Tibial nerve (tissue), 4 donors: ENCODE measurements at regions not wholly inside any gene's neighbourhood (a gene's known extent, or its start where the extent isn't known, plus 50 kb on each side); places are given as distances from the start of the nearest gene placed in this dataset.

ENCODE experiments used
- DNase-seq, 2 donors: peaks; one replicate each; pipeline ENCODE4 v3.0.0-alpha.2; 2019; ENCODE audit warnings: low spot score in 2 of 2
- H3K27ac ChIP-seq, 4 donors: fragments of 200-600 bp; sonication (generic) in 3 of 4; one replicate each; pipeline ENCODE4 v1.5.1; 2017 to 2019; ENCODE audit warnings: mild to moderate bottlenecking in 1 of 4
- H3K27me3 ChIP-seq, 2 donors: fragments of 200-600 bp; sonication (generic) in 1 of 2; one replicate each; pipeline versions ENCODE4 v1.5.1 to v1.6.0; 2017 to 2019
- H3K36me3 ChIP-seq, 3 donors: fragments of 200-600 bp; sonication (generic); one replicate each; pipeline ENCODE4 v1.5.1; 2018 to 2019
- H3K4me1 ChIP-seq, 4 donors: fragments of 200-600 bp; sonication (generic) in 3 of 4; one replicate each; pipeline ENCODE4 v1.5.1; 2017 to 2019
- H3K4me3 ChIP-seq, 4 donors: fragments of 200-600 bp; sonication (generic) in 3 of 4; one replicate each; pipeline ENCODE4 v1.5.1; 2017 to 2019; ENCODE audit warnings: mild to moderate bottlenecking in 1 of 4, moderate library complexity in 1 of 4
- H3K9me3 ChIP-seq, 4 donors: fragments of 200-600 bp; sonication (generic) in 3 of 4; one replicate each; pipeline ENCODE4 v1.5.1; 2017 to 2019
- CTCF ChIP-seq, 5 experiments: fragments of 200-600 bp in 3 of 5; fragments of 450-650 bp in 2 of 5; sonication (generic) in 3 of 5; IDR thresholded peaks; one replicate each; pipeline ENCODE4 v1.5.1; 2016 to 2019; ENCODE audit warnings: antibody characterized with exemption in 5 of 5, mild to moderate bottlenecking in 3 of 5, moderate library complexity in 2 of 5
- EP300 ChIP-seq, 2 donors: sonication (generic); formaldehyde crosslinking; IDR thresholded peaks; one replicate each; pipeline ENCODE4 v1.6.1; 2017; ENCODE audit warnings: antibody characterized with exemption in 2 of 2, mild to moderate bottlenecking in 1 of 2
- POLR2A ChIP-seq, 2 donors: fragments of 450-650 bp; IDR thresholded peaks; one replicate each; pipeline ENCODE4 v1.6.1; 2017; ENCODE audit warnings: antibody characterized with exemption in 2 of 2, mild to moderate bottlenecking in 2 of 2, moderate library complexity in 2 of 2
- WGBS, 2 donors: methylation state at CpG; one replicate each; pipeline ENCODE4 v1.1.5; 2018; 5-methylcytosine and 5-hydroxymethylcytosine counted together

- no peaks in the 10 kb centered on the region for H3K36me3 ChIP-seq
- DNase-seq, result no peak
- no peaks in the 10 kb centered on the region for H3K4me1 ChIP-seq
- H3K9me3 ChIP-seq, result no peaks in the 10 kb centered on the region
- no peaks in the 10 kb centered on the region for H3K27me3 ChIP-seq
- H3K4me3 ChIP-seq, result no peak overlapping the region
- no peak overlapping the region for H3K27ac ChIP-seq
- TF ChIP-seq POLR2A (IDR thresholded peaks at IDR 0.05) (no peak), EP300 (IDR thresholded peaks at IDR 0.05) (no peak), CTCF (IDR thresholded peaks at IDR 0.05) (no peak)
- WGBS, 2 donors, result 23 to 32% methylated on average over 1 of the region's 1 CpG
These were observed 101.6 kb upstream of the MYO16 start for GRCh38 chr13:108527844-108528243.

DNA sequence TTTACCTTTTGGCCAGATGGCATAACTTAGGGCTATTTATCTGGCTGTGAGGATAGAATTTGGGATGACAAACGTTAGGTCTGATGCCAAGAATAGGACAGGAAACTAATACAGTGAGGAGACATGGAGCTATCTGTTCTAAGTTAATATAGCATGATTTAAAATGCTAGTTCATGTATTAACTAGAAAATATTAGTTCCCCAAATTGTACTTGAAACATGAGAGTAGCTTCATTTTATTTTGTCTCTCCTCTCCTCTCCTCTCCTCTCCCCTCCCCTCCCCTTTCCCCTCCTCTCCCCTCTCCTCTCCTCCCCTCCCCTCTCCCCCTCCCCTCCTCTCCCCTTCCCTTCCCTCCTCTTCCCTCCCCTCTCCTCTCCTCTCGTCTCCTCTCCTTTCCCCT lies 101.1 kb upstream of the MYO16 start:
- no peak for DNase-seq
- Histone ChIP-seq H3K4me3 (no peak overlapping the region), H3K36me3 (no peaks in the 10 kb centered on the region), H3K4me1 (no peaks in the 10 kb centered on the region), H3K9me3 (no peaks in the 10 kb centered on the region), H3K27ac (no peak overlapping the region), H3K27me3 (no peaks in the 10 kb centered on the region)
- WGBS, 2 donors, result 24 to 45% methylated on average over 1 to 2 of the region's 2 CpGs
- no peak for TF ChIP-seq CTCF (IDR thresholded peaks at IDR 0.05)
- TF ChIP-seq EP300 (IDR thresholded peaks at IDR 0.05), result no peak
- no peak for TF ChIP-seq POLR2A (IDR thresholded peaks at IDR 0.05)

GRCh38 chr13:108533842-108534241 lies 95.6 kb upstream of the MYO16 start:
- Histone ChIP-seq H3K27me3 (no peaks in the 10 kb centered on the region), H3K4me3 (no peak overlapping the region), H3K9me3 (no peaks in the 10 kb centered on the region), H3K36me3 (no peaks in the 10 kb centered on the region), H3K4me1 (no peaks in the 10 kb centered on the region), H3K27ac (no peak overlapping the region)
- DNase-seq, result no peak
- TF ChIP-seq POLR2A (IDR thresholded peaks at IDR 0.05) (no peak), CTCF (IDR thresholded peaks at IDR 0.05) (no peak), EP300 (IDR thresholded peaks at IDR 0.05) (no peak)
- WGBS, 2 donors, result 70 to 74% methylated on average over 2 of the region's 2 CpGs

- DNase-seq, result no peak
- no peaks in the 10 kb centered on the region for H3K4me1 ChIP-seq
- no peaks in the 10 kb centered on the region for H3K27me3 ChIP-seq
- no peak overlapping the region for H3K27ac ChIP-seq
- no peaks in the 10 kb centered on the region for H3K9me3 ChIP-seq
- H3K36me3 ChIP-seq, result no peaks in the 10 kb centered on the region
- H3K4me3 ChIP-seq, result no peak overlapping the region
- TF ChIP-seq POLR2A (IDR thresholded peaks at IDR 0.05) (no peak), EP300 (IDR thresholded peaks at IDR 0.05) (no peak), CTCF (IDR thresholded peaks at IDR 0.05) (no peak)
These were observed 94.7 kb upstream of the MYO16 start for GRCh38 chr13:108534728-108535127.

GRCh38 chr13:108549934-108550333 lies 79.5 kb upstream of the MYO16 start:
- H3K4me1 ChIP-seq, result no peaks in the 10 kb centered on the region
- no peak for DNase-seq
- TF ChIP-seq CTCF (IDR thresholded peaks at IDR 0.05) (no peak), EP300 (IDR thresholded peaks at IDR 0.05) (no peak), POLR2A (IDR thresholded peaks at IDR 0.05) (no peak)
- H3K4me3 ChIP-seq, result no peak overlapping the region
- no peak overlapping the region for H3K27ac ChIP-seq
- H3K9me3 ChIP-seq, result peaks cover 0 to 2% (median 0%) of the 10 kb centered on the region in 4 donors
- H3K27me3 ChIP-seq, result no peaks in the 10 kb centered on the region
- WGBS, 2 donors, result 70 to 84% methylated on average over 5 of the region's 5 CpGs
- H3K36me3 ChIP-seq, result no peaks in the 10 kb centered on the region
